ENCODE measurements at regions not wholly inside any gene's neighbourhood (a gene's known extent, or its start where the extent isn't known, plus 50 kb on each side); places are given as distances from the start of the nearest gene placed in this dataset.

- no peak overlapping the region for H3K27ac ChIP-seq
- 85% methylated on average over 4 of the region's 4 CpGs for WGBS (ENCODE audit: low lambda C conversion rate, missing lambda C conversion rate)
These were observed 57.2 kb upstream of the SPOPL start for GRCh38 chr2:138444411-138444810.

GRCh38 chr2:138445227-138445626 lies 56.3 kb upstream of the SPOPL start:
- Histone ChIP-seq H3K4me2 (no peak overlapping the region), H3K4me3 (no peak overlapping the region), H2AFZ (no peak overlapping the region), H3K27me3 (no peaks in the 10 kb centered on the region), H3K79me2 (no peaks in the 10 kb centered on the region), H3K4me1 (ENCODE audit: insufficient read depth) (no peaks in the 10 kb centered on the region), H4K20me1 (ENCODE audit: insufficient read depth, poor library complexity, severe bottlenecking) (no peaks in the 10 kb centered on the region), H3K27ac (no peak overlapping the region), H3K9me3 (ENCODE audit: low read depth) (no peaks in the 10 kb centered on the region), H3K9me2 (replicated peaks; ENCODE audit: insufficient read depth) (no peaks in the 10 kb centered on the region), H3K36me3 (replicated peaks; ENCODE audit: insufficient read depth, low read depth) (no peaks in the 10 kb centered on the region)
- 68% methylated on average over 1 of the region's 1 CpG for WGBS (ENCODE audit: low lambda C conversion rate, missing lambda C conversion rate)
- DNase-seq (ENCODE audit: low spot score): no peak
- TF ChIP-seq CTCF (IDR thresholded peaks at IDR 0.05; ENCODE audit: poor library complexity): no peak
- TF ChIP-seq EZH2 (IDR thresholded peaks at IDR 0.05; ENCODE audit: borderline replicate concordance): no peak
- TF ChIP-seq EZH2phosphoT487 (IDR thresholded peaks at IDR 0.05; ENCODE audit: low read depth, severe bottlenecking, unreplicated experiment): no peak

More at GRCh38 chr2:138444411-138444810, 57.2 kb upstream of the SPOPL start:
- Histone ChIP-seq H3K9me2 (replicated peaks; ENCODE audit: insufficient read depth) (no peaks in the 10 kb centered on the region), H3K27me3 (no peaks in the 10 kb centered on the region), H4K20me1 (ENCODE audit: insufficient read depth, poor library complexity, severe bottlenecking) (no peaks in the 10 kb centered on the region), H3K4me3 (no peak overlapping the region), H3K4me1 (ENCODE audit: insufficient read depth) (no peaks in the 10 kb centered on the region), H3K79me2 (no peaks in the 10 kb centered on the region), H3K9me3 (ENCODE audit: low read depth) (no peaks in the 10 kb centered on the region), H3K36me3 (replicated peaks; ENCODE audit: insufficient read depth, low read depth) (no peaks in the 10 kb centered on the region), H3K4me2 (no peak overlapping the region), H2AFZ (no peak overlapping the region)
- no peak for DNase-seq (ENCODE audit: low spot score)
- no peak for TF ChIP-seq CTCF (IDR thresholded peaks at IDR 0.05; ENCODE audit: poor library complexity)
- no peak for TF ChIP-seq EZH2phosphoT487 (IDR thresholded peaks at IDR 0.05; ENCODE audit: low read depth, severe bottlenecking, unreplicated experiment)
- no peak for TF ChIP-seq EZH2 (IDR thresholded peaks at IDR 0.05; ENCODE audit: borderline replicate concordance)

DNA sequence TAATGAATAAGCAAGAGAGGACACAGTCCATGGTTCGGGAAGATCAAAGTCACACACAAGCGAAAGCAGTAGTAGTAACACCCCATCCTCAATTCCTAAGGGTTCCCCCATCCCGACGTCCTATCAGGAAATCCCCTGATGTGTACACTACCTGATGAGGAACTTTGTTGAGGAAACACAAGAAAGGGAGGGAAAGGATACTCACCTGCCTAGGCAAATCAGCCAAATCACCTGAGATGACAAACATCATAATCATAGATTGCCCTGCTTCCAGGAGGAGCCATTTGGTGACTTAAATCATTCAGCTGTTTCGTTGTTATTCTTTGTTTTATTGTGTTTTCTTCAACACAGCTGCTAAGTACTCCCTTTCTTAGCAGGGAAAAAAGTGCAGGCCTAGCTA lies 55.5 kb upstream of the SPOPL start:
- no peak overlapping the region for H3K27ac ChIP-seq
- H3K36me3 ChIP-seq (replicated peaks; ENCODE audit: insufficient read depth, low read depth): no peaks in the 10 kb centered on the region
- H2AFZ ChIP-seq: no peak overlapping the region
- no peaks in the 10 kb centered on the region for H4K20me1 ChIP-seq (ENCODE audit: insufficient read depth, poor library complexity, severe bottlenecking)
- DNase-seq (ENCODE audit: low spot score): no peak
- H3K79me2 ChIP-seq: no peaks in the 10 kb centered on the region
- no peak for TF ChIP-seq CTCF (IDR thresholded peaks at IDR 0.05; ENCODE audit: poor library complexity)
- no peak for TF ChIP-seq EZH2phosphoT487 (IDR thresholded peaks at IDR 0.05; ENCODE audit: low read depth, severe bottlenecking, unreplicated experiment)
- no peak for TF ChIP-seq EZH2 (IDR thresholded peaks at IDR 0.05; ENCODE audit: borderline replicate concordance)
- no peak overlapping the region for H3K4me3 ChIP-seq
- no peaks in the 10 kb centered on the region for H3K27me3 ChIP-seq
- no peaks in the 10 kb centered on the region for H3K4me1 ChIP-seq (ENCODE audit: insufficient read depth)
- WGBS (ENCODE audit: low lambda C conversion rate, missing lambda C conversion rate): 80% methylated on average over 5 of the region's 5 CpGs
- H3K9me2 ChIP-seq (replicated peaks; ENCODE audit: insufficient read depth): no peaks in the 10 kb centered on the region
- H3K9me3 ChIP-seq (ENCODE audit: low read depth): no peaks in the 10 kb centered on the region
- H3K4me2 ChIP-seq: no peak overlapping the region

Data from hepatocyte (in vitro differentiated cells).